HG03520 (cell line): ENCODE measurements at regions not wholly inside any gene's neighbourhood (a gene's known extent, or its start where the extent isn't known, plus 50 kb on each side); places are given as distances from the start of the nearest gene placed in this dataset.
"Not testable (repeated sequence)": the region's sequence is repeated elsewhere in the genome, so short reads cannot be mapped to it uniquely, and the experiment has no call there.

Experiments
- ATAC-seq: cut with Tn5 transposase; IDR thresholded peaks from one replicate; pipeline ENCODE4 v1.9.1; 2021; ENCODE audit warnings: mild to moderate bottlenecking, moderate library complexity; ENCODE audit not compliant: unreplicated experiment

GRCh38 chr10:84007482-84007881 lies 131.8 kb upstream of the GHITM start:
- ATAC-seq, result no peak

DNA sequence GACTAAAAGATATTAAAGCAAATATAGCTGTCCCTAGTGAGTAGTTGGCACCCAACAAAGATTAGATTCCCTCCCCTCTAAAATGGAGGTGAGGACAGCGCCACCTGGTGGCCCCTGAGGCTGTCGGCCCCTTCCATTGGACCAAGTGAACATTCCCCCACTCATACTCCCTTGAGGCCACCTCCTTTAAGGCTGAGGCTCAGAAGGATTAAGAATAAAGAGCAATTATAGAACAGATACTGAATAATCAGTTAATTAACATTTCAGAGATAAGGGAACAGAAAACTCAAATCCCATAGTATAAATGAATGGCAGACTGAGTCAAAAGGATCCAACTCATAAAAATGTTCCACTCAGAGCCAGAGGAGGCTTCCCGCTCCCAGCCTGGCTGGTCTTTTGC lies 130.4 kb upstream of the GHITM start:
- peak; percentile 50 for ATAC-seq

- no peak for ATAC-seq
Observed at GRCh38 chr10:84012431-84012830, 126.9 kb upstream of the GHITM start.

- peak; percentile 96 for ATAC-seq
Observed at GRCh38 chr10:84012831-84013458, 126.4 kb upstream of the GHITM start.

GRCh38 chr10:84015877-84016595 lies 123.3 kb upstream of the GHITM start:
- no peak for ATAC-seq

DNA sequence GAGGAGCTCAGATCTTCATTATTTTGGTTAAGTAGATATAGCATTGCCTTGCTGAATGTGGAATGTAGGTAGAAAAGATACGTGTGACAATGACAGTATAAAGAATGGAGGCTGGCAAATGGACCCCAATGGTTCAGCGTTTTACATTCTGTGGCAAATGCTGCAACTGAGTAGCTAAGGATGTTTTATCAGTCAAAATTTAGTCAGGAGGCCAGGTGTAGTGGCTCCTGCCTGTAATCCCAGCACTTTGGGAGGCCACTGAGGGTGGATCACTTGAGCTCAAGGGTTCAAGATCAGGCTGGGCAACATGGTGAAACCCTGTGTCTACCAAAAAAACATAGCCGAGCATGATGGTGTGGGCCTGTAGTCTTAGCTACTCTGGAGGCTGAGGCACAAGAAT lies 120.5 kb upstream of the GHITM start:
- no peak for ATAC-seq

- ATAC-seq, result not testable (repeated sequence)
Observed at GRCh38 chr10:84019854-84020458, 119.4 kb upstream of the GHITM start.

- no peak for ATAC-seq
Observed at GRCh38 chr10:84026821-84027257, 112.5 kb upstream of the GHITM start.

DNA sequence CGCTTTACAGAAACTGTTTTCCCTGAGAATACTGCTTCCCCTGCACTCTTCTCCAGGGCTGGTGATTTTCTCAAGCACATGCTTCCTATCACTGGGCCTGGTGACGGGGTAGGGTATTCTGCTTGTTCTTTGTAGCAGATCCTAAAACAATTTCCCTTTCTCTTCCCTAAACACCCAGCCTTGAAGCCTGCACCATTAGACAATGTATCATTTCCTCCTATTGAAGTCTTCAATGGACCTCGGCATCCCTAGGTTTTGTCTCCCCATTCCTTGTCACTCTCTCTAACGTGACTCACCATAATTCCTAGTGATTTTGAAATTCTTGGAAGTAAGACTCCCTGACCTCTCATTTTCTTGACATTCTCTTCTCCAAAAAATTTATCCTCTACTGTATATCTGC lies 109.5 kb upstream of the GHITM start:
- no peak for ATAC-seq

GRCh38 chr10:84038035-84038434 lies 101.3 kb upstream of the GHITM start:
- no peak for ATAC-seq

GRCh38 chr10:84039957-84040356 lies 99.4 kb upstream of the GHITM start:
- ATAC-seq, result no peak

GRCh38 chr10:84047258-84048010 lies 91.9 kb upstream of the GHITM start:
- no peak for ATAC-seq

DNA sequence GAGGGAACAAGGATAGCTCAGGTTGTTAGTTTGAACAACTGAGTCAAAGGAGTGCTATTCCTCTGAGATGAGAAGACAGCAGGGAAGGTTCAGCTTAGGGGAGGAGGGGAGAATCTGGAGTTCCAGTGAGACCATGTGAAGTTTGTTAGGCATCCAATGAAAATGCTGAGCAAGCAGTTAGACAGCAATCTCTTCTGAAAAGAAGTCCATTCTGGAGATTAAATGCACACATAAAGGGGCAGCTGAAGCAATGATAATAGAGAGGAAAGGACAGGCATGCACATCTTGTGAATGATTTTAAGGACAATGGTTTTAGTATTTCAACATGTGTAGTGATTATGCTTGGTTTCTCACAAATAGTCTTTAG lies 89.7 kb upstream of the GHITM start:
- ATAC-seq, result no peak

DNA sequence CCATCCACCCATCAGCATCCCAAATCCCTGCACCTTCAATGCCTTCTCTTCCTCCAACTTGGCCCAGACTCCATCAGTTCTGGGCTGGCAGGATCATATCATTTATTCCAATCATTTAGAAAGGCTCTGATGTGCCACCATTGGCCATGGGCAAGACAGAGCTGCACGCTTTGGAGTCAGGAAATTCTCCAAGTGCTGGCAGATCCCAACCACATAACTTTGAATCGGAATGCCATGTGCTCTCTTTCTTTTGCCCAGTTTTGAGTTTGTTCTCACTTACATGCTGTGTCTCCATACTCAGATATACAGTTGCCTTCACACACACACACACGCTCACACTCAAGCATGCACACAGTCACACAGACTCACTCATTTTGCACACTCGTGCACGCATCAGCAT lies 85.7 kb upstream of the GHITM start:
- no peak for ATAC-seq

GRCh38 chr10:84054743-84055142 lies 84.6 kb upstream of the GHITM start:
- ATAC-seq, result no peak

GRCh38 chr10:84059526-84059925 lies 79.8 kb upstream of the GHITM start:
- ATAC-seq, result no peak

- no peak for ATAC-seq
Observed at GRCh38 chr10:84063440-84063839, 75.9 kb upstream of the GHITM start.

GRCh38 chr10:84065804-84066601 lies 73.3 kb upstream of the GHITM start:
- no peak for ATAC-seq

GRCh38 chr10:84074521-84074920 lies 64.8 kb upstream of the GHITM start:
- ATAC-seq, result no peak

- no peak for ATAC-seq
Observed at GRCh38 chr10:84075226-84076046, 63.9 kb upstream of the GHITM start.
